Keratinocyte (primary cell): ENCODE measurements at regions not wholly inside any gene's neighbourhood (a gene's known extent, or its start where the extent isn't known, plus 50 kb on each side); places are given as distances from the start of the nearest gene placed in this dataset.

Experiments used
- DNase-seq: peaks from one replicate; pipeline ENCODE4 v3.0.0-alpha.2; 2011; ENCODE audit warnings: low read depth, missing footprints, low spot score
- FAIRE-seq: peaks from 2 replicates; lab custom pipeline; 2011; peaks lifted over from hg19 to GRCh38; lab: Jason Lieb, UNC
- H2AFZ ChIP-seq: 2 replicates; pipeline ENCODE4 v1.6.0; 2012; ENCODE audit warnings: low read length, control low read depth, inconsistent platforms; ENCODE audit not compliant: control insufficient read depth
- H3K27ac ChIP-seq: 2 replicates; pipeline ENCODE4 v1.5.1; 2011; ENCODE audit warnings: low read length; ENCODE audit not compliant: control insufficient read depth, insufficient read depth
- H3K27me3 ChIP-seq: 3 replicates; pipeline ENCODE4 v1.6.0; 2011; ENCODE audit warnings: low read length; ENCODE audit not compliant: control insufficient read depth, insufficient read depth; ENCODE audit errors: extremely low read depth
- H3K36me3 ChIP-seq, 2 experiments: 2 replicates in 1 of 2; 3 replicates in 1 of 2; pipeline ENCODE4 v1.5.1; 2011; ENCODE audit warnings: low read length in 2 of 2, mild to moderate bottlenecking in 1 of 2; ENCODE audit not compliant: control insufficient read depth in 2 of 2, insufficient read depth in 2 of 2; ENCODE audit errors: extremely low read depth in 1 of 2
- H3K4me1 ChIP-seq: 3 replicates; pipeline ENCODE4 v1.5.1; 2011; ENCODE audit warnings: low read length; ENCODE audit not compliant: control insufficient read depth, insufficient read depth; ENCODE audit errors: extremely low read depth
- H3K4me2 ChIP-seq: 3 replicates; pipeline ENCODE4 v1.6.0; 2011; ENCODE audit warnings: low read depth, low read length; ENCODE audit not compliant: control insufficient read depth, insufficient read depth; ENCODE audit errors: extremely low read depth
- H3K4me3 ChIP-seq, 3 experiments: fragments of 200-600 bp in 1 of 3; sonication (generic) in 1 of 3; 2 replicates in 2 of 3; 3 replicates in 1 of 3; pipeline ENCODE4 v1.5.1; 2011 to 2016; ENCODE audit warnings: low read length in 3 of 3, mild to moderate bottlenecking in 3 of 3, control low read depth in 2 of 3, inconsistent platforms in 1 of 3, low read depth in 1 of 3, mixed read lengths in 1 of 3, mixed run types in 1 of 3, moderate library complexity in 1 of 3; ENCODE audit not compliant: control insufficient read depth in 2 of 3, insufficient read depth in 2 of 3; ENCODE audit errors: extremely low read depth in 1 of 3
- H3K79me2 ChIP-seq: 2 replicates; pipeline ENCODE4 v1.6.0; 2012; ENCODE audit warnings: low read length; ENCODE audit not compliant: control insufficient read depth, insufficient read depth
- H3K9ac ChIP-seq: 3 replicates; pipeline ENCODE4 v1.6.0; 2011; ENCODE audit warnings: low read length; ENCODE audit not compliant: control insufficient read depth, insufficient read depth; ENCODE audit errors: extremely low read depth
- H3K9me1 ChIP-seq: 3 replicates; pipeline ENCODE4 v1.6.0; 2011; ENCODE audit warnings: low read length; ENCODE audit not compliant: control insufficient read depth, insufficient read depth; ENCODE audit errors: extremely low read depth
- H3K9me3 ChIP-seq: 2 replicates; pipeline ENCODE4 v1.5.1; 2012; ENCODE audit warnings: low read depth, low read length; ENCODE audit not compliant: control insufficient read depth
- H4K20me1 ChIP-seq: 3 replicates; pipeline ENCODE4 v1.6.0; 2011; ENCODE audit warnings: low read length; ENCODE audit not compliant: control insufficient read depth, insufficient read depth; ENCODE audit errors: extremely low read depth
- CTCF ChIP-seq, 3 experiments: IDR thresholded peaks in 1 of 3; conservative IDR thresholded peaks in 1 of 3; optimal IDR thresholded peaks in 1 of 3; 2 replicates in 2 of 3; 3 replicates in 1 of 3; pipeline versions ENCODE3 to v1.5.1; 2011; ENCODE audit warnings: low read length in 3 of 3, mild to moderate bottlenecking in 3 of 3, moderate library complexity in 2 of 3, control low read depth in 1 of 3, inconsistent platforms in 1 of 3; ENCODE audit not compliant: insufficient read depth in 2 of 3; ENCODE audit errors: extremely low read depth in 1 of 3
- EZH2 ChIP-seq: IDR thresholded peaks from one replicate; pipeline ENCODE4 v1.6.1; 2012; ENCODE audit warnings: inconsistent platforms, mild to moderate bottlenecking, low read length, moderate library complexity
- dilution Hi-C: fragments of 300-500 bp; cut with MboI; formaldehyde crosslinking; loops from one replicate; pipeline ENCODE4 v1.7.0; 2020; ENCODE audit warnings: low sequenced_read_pairs; ENCODE audit not compliant: extremely low pct_ligation_motif_present

GRCh38 chr6:139852067-139852466, 477.6 kb upstream of the CITED2 start:
- TF ChIP-seq EZH2, result no peak
- TF ChIP-seq CTCF (optimal IDR thresholded peaks at IDR 0.05 in 1 of 3, IDR thresholded peaks at IDR 0.05 in 1 of 3, conservative IDR thresholded peaks at IDR 0.05 in 1 of 3; ENCODE audit: extremely low read depth in 1 of 3, insufficient read depth in 2 of 3, low read length in 3 of 3), result no peak
- Histone ChIP-seq H3K27ac (no peak overlapping the region), H3K4me3 (no peak overlapping the region), H3K36me3 (no peaks in the 10 kb centered on the region), H4K20me1 (no peaks in the 10 kb centered on the region), H3K9me3 (no peaks in the 10 kb centered on the region), H3K9me1 (no peaks in the 10 kb centered on the region), H2AFZ (no peak overlapping the region), H3K4me2 (no peak overlapping the region), H3K9ac (no peak overlapping the region), H3K79me2 (no peaks in the 10 kb centered on the region), H3K4me1 (no peaks in the 10 kb centered on the region), H3K27me3 (no peaks in the 10 kb centered on the region)
- dilution Hi-C loops, result no loop called here
- DNase-seq (no peak), FAIRE-seq (no peak)

GRCh38 chr6:139851206-139851605, 476.8 kb upstream of the CITED2 start:
- TF ChIP-seq EZH2, result no peak
- no peak for TF ChIP-seq CTCF (optimal IDR thresholded peaks at IDR 0.05 in 1 of 3, IDR thresholded peaks at IDR 0.05 in 1 of 3, conservative IDR thresholded peaks at IDR 0.05 in 1 of 3; ENCODE audit: extremely low read depth in 1 of 3, insufficient read depth in 2 of 3, low read length in 3 of 3)
- H3K4me3 ChIP-seq, result no peak overlapping the region
- H3K79me2 ChIP-seq, result no peaks in the 10 kb centered on the region
- no peak for FAIRE-seq
- no peaks in the 10 kb centered on the region for H3K9me1 ChIP-seq
- no peaks in the 10 kb centered on the region for H3K36me3 ChIP-seq
- DNase-seq, result no peak
- H3K27ac ChIP-seq, result no peak overlapping the region
- H3K9ac ChIP-seq, result no peak overlapping the region
- H2AFZ ChIP-seq, result no peak overlapping the region
- dilution Hi-C loops, result no loop called here
- no peaks in the 10 kb centered on the region for H4K20me1 ChIP-seq
- no peaks in the 10 kb centered on the region for H3K27me3 ChIP-seq
- no peaks in the 10 kb centered on the region for H3K9me3 ChIP-seq
- no peak overlapping the region for H3K4me2 ChIP-seq
- no peaks in the 10 kb centered on the region for H3K4me1 ChIP-seq
